GM21423 (cell line): ENCODE measurements at regions not wholly inside any gene's neighbourhood (a gene's known extent, or its start where the extent isn't known, plus 50 kb on each side); places are given as distances from the start of the nearest gene placed in this dataset.
A peak's percentile ranks its signal among the peaks of the same experiment; 100 is the strongest.

Source experiments
- ATAC-seq: cut with Tn5 transposase; IDR thresholded peaks from one replicate; pipeline ENCODE4 v1.9.1; 2021; ENCODE audit warnings: mild to moderate bottlenecking, moderate library complexity; ENCODE audit not compliant: unreplicated experiment

DNA sequence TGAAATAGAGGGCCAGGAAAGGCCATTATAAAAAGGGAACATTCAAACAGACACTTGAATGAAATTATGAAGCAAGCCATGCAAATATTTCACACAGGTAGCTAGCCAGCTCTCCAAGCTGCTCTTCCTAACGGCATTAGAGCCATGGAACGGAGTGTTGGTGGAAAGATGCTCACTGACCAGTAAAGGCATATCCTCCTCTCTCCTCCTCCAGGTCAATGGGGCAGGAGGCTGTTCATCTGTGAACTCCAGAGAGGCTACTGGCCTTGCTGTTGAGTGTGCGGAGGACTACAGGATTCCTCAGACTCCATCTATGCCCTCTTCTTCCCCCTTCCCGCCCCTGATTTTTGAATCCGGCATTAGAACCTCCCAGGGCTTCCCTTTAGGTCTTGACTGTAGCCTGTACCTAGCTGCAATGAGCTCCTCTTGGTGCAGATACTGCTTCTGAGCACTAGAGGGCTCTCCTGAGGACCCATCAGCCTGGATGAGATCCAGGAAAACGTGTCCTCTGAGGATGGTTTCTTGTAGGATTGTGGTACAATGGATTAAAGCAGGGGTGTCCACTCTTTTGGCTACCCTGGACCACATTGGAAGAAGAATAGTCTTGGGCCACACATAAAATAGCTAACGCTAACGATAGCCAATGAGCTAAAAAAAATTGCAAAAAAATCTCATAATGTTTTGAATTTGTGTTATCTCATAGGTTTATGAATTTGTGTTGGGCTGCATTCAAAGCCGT lies 162.2 kb downstream of the SREK1 start:
- ATAC-seq = no peak

- no peak for ATAC-seq
Observed at GRCh38 chr5:66306844-66307315, 162.8 kb downstream of the SREK1 start.

DNA sequence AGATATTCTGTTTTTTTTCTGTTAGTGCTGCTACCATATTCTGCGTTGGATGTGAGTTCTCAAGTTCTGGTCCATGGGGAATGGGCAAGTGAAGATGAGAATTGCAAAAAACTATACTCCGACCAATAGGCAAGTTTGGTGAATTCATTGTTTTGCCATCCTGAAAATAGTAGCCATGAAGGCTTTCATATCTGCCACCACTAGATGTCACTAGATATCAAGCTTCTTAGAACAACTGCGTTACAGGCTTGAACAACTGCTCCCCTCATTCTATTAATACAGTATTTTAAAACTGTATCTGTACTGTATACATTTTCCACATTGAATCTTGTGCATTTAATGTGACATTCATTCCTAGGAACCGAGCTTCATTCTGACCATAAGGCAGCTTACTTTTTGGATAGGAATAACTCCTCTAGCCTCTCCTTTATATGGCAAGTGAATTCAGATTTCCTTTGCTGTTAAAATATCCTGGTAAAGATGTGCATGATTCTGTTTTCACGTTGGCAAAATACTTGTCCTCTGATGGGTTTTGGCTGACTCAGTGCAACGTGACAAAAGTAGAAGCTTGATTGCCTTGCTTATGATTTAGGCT lies 163.6 kb downstream of the SREK1 start:
- peak; percentile 76 for ATAC-seq

GRCh38 chr5:66312266-66312665 lies 168.2 kb downstream of the SREK1 start:
- no peak for ATAC-seq

- no peak for ATAC-seq
Observed at GRCh38 chr5:66315784-66316183, 171.7 kb downstream of the SREK1 start.

GRCh38 chr5:66322786-66323528 lies 178.9 kb downstream of the SREK1 start:
- no peak for ATAC-seq

GRCh38 chr5:66323529-66323895 lies 179.4 kb downstream of the SREK1 start:
- no peak for ATAC-seq

GRCh38 chr5:66324357-66324756 lies 180.3 kb downstream of the SREK1 start:
- ATAC-seq = no peak

DNA sequence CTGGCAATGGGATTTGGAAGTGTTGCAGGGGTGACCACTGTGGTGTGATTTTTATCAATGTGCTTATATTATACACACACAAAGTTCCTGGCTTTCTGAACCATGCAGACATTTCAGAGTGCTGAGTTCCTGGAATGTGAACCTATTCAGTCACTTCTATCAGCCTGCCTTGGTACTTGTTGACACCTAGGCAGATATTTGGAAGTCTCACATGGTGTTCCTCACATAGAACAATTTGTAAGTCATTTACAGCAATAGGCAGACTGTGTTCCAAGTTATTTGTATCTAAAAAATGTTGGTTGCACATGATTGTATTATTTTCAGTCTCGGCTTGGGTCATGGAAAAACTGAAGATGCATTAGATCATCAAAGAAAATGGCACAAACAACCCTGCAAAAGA lies 182.2 kb downstream of the SREK1 start:
- ATAC-seq = no peak

DNA sequence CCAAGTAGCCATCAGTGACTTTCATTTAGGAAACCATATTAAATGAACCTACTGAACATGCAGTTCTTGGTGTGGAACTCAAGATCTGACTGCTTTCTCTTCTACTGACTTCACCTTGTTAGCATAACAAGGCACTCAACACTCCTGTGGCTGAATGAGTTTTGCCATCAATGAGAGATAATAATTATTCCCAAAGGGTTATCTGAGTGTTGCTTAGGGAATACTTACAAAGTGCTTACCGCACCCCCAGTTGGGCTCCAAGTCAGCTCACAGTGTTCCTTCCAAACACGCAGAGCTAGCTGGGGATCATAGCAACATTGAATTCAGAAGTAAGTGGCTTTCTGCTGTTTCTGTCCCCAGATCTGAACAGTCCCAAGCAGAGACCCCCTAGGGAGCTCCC lies 182.9 kb downstream of the SREK1 start:
- ATAC-seq = no peak

- ATAC-seq = no peak
Observed at GRCh38 chr5:66329078-66329477, 185.0 kb downstream of the SREK1 start.

DNA sequence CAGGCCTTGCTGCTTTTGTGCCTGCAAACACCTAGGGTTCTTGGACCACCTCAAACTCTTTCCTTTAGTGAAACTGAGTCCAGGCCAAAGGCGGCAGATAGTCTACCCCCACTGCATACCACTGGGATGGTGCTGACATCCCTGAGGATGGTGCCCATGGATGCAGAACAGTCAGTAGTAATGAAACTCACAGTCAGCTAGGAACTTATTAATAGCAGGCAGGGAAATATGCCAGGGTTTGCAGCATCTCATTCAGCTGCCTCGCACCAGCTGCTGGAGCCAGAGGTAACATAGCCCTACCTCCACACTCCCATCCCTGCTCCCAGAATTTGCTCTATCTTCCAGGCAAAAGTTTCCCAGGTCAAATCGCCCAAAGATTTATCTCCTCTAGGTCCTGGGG lies 189.1 kb downstream of the SREK1 start:
- no peak for ATAC-seq

GRCh38 chr5:66337626-66338226 lies 193.6 kb downstream of the SREK1 start:
- ATAC-seq = no peak

DNA sequence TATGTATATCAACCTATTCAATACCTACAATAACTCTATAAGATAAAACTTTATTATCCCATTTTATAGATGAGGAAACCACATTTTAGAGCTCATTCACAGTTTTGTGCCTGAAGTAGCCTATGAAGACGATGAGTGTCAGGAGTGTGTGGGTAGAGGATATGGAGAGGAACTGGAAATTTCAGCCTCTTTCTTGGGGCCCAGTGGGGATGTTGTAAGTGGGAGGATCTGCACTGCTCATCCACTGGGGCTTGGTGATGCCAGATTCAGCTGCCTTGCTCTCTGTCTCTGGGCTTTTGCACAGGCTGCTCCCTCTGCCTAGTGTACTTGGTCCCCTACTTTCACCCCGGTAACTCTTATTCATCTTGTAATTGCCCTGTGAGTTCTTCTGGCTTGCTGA lies 194.7 kb downstream of the SREK1 start:
- no peak for ATAC-seq

DNA sequence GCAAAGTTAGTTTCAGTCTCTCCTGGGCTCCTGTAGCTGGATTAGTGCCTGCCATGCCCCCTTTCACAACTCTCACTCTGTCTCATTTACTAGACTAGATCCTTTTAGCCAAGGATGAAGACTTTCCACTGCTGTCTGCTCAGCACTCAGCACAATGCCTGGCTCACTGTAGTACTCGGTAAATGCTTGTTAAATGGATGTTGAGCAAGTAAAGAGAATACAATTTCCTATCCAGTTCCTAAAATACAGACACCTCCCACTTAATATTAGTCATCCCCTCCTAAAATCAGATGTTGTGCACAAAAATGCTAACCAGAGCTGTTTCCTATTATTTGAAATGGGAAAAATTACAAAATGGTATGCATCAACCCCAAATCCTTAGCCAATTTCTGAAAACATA lies 195.8 kb downstream of the SREK1 start:
- no peak for ATAC-seq

- ATAC-seq = no peak
Observed at GRCh38 chr5:66340786-66341185, 196.7 kb downstream of the SREK1 start.

DNA sequence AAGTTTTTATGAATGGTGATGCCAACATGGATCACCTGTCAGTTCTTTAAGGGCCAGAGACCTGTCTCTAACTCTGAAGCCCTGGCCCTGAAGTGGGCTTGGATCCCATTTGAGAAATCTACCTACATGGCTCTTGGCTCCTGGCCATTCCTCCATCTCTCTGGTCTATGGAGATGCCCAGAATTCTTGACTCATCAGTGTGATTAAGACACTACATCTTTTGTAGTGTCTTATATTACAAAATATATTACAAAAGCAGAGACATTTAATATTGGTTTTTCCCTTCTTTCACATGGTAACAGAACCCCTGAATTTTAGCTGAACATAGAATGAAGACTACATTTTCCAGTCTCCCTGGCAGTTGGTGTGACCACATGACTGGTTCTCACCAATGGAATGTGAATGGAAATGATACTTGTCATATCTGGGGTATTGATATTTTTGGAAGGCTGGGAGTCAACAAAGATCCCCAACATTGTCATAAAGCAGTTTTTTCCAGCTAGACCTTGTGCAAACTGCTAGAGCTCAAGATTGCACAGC lies 198.3 kb downstream of the SREK1 start:
- no peak for ATAC-seq

- no peak for ATAC-seq
Observed at GRCh38 chr5:66343370-66344071, 199.4 kb downstream of the SREK1 start.

GRCh38 chr5:66344544-66344943 lies 200.4 kb downstream of the SREK1 start:
- no peak for ATAC-seq

DNA sequence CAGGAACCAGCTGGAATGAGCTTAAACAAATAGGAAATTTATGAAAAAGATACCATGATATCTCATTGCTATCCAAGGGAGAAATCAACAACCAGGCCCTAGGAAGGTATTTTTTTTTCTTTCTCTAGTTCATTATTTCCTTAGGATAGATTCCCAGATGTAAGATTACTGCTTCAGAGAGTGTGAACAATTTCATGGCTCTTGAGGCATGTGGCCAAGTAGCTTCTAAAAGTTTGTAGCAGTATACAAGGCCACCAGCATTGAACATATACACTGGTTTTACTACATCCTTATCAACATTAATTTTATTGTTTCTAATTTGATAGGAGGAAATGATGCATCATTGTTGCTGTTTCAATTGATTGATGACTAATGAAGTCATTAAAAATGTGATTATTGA lies 201.2 kb downstream of the SREK1 start:
- ATAC-seq = no peak

DNA sequence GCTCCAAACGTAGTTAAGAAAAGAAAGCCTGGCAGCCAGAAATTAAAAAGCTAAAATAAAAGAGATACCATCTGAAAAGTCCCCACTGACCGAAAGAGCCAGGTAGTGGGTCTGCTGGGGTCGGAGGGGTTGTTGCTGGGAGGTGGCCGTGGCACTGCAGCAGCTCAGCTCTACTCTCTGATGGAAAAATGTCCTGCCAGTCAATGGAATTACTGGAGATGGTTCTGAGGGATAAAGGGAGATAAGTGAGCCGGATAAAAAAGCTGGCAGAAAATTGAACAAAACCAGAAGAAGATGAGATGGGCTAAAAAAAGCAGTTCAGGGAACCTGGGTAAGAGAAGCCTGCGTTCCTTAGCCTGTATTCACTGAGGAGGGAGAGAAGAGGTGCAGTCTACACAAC lies 202.8 kb downstream of the SREK1 start:
- no peak for ATAC-seq
